ENCODE measurements at regions not wholly inside any gene's neighbourhood (a gene's known extent, or its start where the extent isn't known, plus 50 kb on each side); places are given as distances from the start of the nearest gene placed in this dataset.

DNA sequence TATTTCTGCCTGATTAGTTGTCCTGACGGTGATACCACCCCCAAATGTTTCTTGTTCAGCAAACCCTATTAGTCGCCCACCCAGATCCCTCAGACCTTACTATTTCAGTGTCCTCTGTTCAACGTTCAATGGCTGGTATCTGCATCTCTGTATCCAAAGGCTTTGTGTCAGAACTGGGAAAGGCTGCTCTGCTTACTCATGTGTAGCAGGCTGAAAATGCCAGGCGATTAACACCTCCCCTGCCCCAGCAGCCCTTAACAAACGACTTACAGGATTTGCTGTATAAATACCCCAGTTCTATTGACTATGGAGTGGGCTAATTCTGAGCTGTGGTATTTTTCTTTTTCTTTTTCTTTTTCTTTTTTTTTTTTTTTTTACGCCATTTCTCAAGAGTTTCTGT is 415.0 kb downstream of the ZNF674 start:
- WGBS (ENCODE audit: insufficient coverage, low coverage, missing lambda C conversion rate) = 0% methylated on average over 3 of the region's 6 CpGs
- Histone ChIP-seq H2AFZ (ENCODE audit: low read depth, low read length) (no peak overlapping the region), H3K4me3 (no peak overlapping the region), H3K79me2 (ENCODE audit: control insufficient read depth, insufficient read depth, low read length) (no peaks in the 10 kb centered on the region), H3K4me1 (replicated peaks in 1 of 2; ENCODE audit: control insufficient read depth in 2 of 2, insufficient read depth in 2 of 2, low read length in 2 of 2) (no peaks in the 10 kb centered on the region), H3K9me1 (ENCODE audit: control insufficient read depth, insufficient read depth, low read length) (no peaks in the 10 kb centered on the region), H3K4me2 (ENCODE audit: insufficient read depth, low read length) (no peak overlapping the region), H3K9me3 (replicated peaks; ENCODE audit: control insufficient read depth, insufficient read depth, low read depth, low read length) (no peaks in the 10 kb centered on the region), H3K27ac (ENCODE audit: extremely low read depth, low read depth, low read length) (no peak overlapping the region), H4K20me1 (replicated peaks; ENCODE audit: control insufficient read depth, insufficient read depth, low read length) (no peaks in the 10 kb centered on the region; the same call in 1 of the 2 replicates), H3K36me3 (ENCODE audit: control insufficient read depth, insufficient read depth, low read length) (no peaks in the 10 kb centered on the region), H3K27me3 (ENCODE audit: control insufficient read depth in 2 of 2, insufficient read depth in 2 of 2, low read length in 2 of 2) (no peaks in the 10 kb centered on the region), H3K9ac (ENCODE audit: insufficient read depth in 1 of 2, low read depth in 2 of 2, low read length in 2 of 2) (no peak overlapping the region)
- intact Hi-C loops (cut with micrococcal nuclease) (no loop called here), in situ Hi-C loops (cut with MboI) (no loop called here)
- POLR2A ChIA-PET = no interaction called here
- TF ChIP-seq, protein P1, sequence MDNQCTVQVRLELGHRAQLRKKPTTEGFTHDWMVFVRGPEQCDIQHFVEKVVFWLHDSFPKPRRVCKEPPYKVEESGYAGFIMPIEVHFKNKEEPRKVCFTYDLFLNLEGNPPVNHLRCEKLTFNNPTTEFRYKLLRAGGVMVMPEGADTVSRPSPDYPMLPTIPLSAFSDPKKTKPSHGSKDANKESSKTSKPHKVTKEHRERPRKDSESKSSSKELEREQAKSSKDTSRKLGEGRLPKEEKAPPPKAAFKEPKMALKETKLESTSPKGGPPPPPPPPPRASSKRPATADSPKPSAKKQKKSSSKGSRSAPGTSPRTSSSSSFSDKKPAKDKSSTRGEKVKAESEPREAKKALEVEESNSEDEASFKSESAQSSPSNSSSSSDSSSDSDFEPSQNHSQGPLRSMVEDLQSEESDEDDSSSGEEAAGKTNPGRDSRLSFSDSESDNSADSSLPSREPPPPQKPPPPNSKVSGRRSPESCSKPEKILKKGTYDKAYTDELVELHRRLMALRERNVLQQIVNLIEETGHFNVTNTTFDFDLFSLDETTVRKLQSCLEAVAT (IDR thresholded peaks at IDR 0.05) = no peak
- TF ChIP-seq NR1H2 (CRISPR knock-in tag; IDR thresholded peaks at IDR 0.05) = no peak
- no peak for TF ChIP-seq NCOA1 (IDR thresholded peaks at IDR 0.05; ENCODE audit: low read depth)
- no peak for TF ChIP-seq SMARCB1 (IDR thresholded peaks at IDR 0.05; ENCODE audit: insufficient read length, low read depth)
- TF ChIP-seq ZNF224 (CRISPR knock-in tag; IDR thresholded peaks at IDR 0.05) = no peak
- TF ChIP-seq MCM5 (IDR thresholded peaks at IDR 0.05; ENCODE audit: low read depth) = no peak
- no peak for TF ChIP-seq ZNF197 (CRISPR knock-in tag; IDR thresholded peaks at IDR 0.05; ENCODE audit: low read depth)
- TF ChIP-seq ESRRB (CRISPR knock-in tag; IDR thresholded peaks at IDR 0.05; ENCODE audit: borderline replicate concordance) = no peak
- no peak for TF ChIP-seq SNAPC5 (CRISPR knock-in tag; IDR thresholded peaks at IDR 0.05)
- no peak for TF ChIP-seq SOX6 (IDR thresholded peaks at IDR 0.05)
- TF ChIP-seq ZBTB9 (CRISPR knock-in tag; IDR thresholded peaks at IDR 0.05) = no peak
- no peak for TF ChIP-seq ZNF76 (CRISPR knock-in tag; IDR thresholded peaks at IDR 0.05; ENCODE audit: borderline replicate concordance)
- TF ChIP-seq KAT8 (IDR thresholded peaks at IDR 0.05; ENCODE audit: low read depth) = no peak
- no peak for TF ChIP-seq ZKSCAN1 (IDR thresholded peaks at IDR 0.05; ENCODE audit: low read depth, low read length)
- no peak for TF ChIP-seq SMARCA5 (IDR thresholded peaks at IDR 0.05)
- CTCF ChIA-PET (ENCODE audit: low intra/inter-chr PET ratio) = no interaction called here
- BruUV-seq (replicated peaks) = no TSS peak
- DNase-seq (ENCODE audit: extremely low read depth in 1 of 4, low spot score in 3 of 4) (no peak), FAIRE-seq (no peak), ATAC-seq (no peak)
